GM18508 (cell line): ENCODE measurements at regions not wholly inside any gene's neighbourhood (a gene's known extent, or its start where the extent isn't known, plus 50 kb on each side); places are given as distances from the start of the nearest gene placed in this dataset.

Experiments used
- ATAC-seq: cut with Tn5 transposase; IDR thresholded peaks from one replicate; pipeline ENCODE4 v1.9.1; 2021; ENCODE audit warnings: moderate number of reproducible peaks; ENCODE audit not compliant: insufficient read depth, unreplicated experiment

GRCh38 chr3:43966530-43966929 is 275.2 kb upstream of the TOPAZ1 start:
- no peak for ATAC-seq

GRCh38 chr3:43968465-43968864 is 273.2 kb upstream of the TOPAZ1 start:
- ATAC-seq = no peak

GRCh38 chr3:43969944-43970343 is 271.7 kb upstream of the TOPAZ1 start:
- no peak for ATAC-seq

- no peak for ATAC-seq
These were observed 271.3 kb upstream of the TOPAZ1 start for GRCh38 chr3:43970351-43970750.

- ATAC-seq = no peak
These were observed 270.8 kb upstream of the TOPAZ1 start for GRCh38 chr3:43970920-43971319.

GRCh38 chr3:43971486-43971885 is 270.2 kb upstream of the TOPAZ1 start:
- no peak for ATAC-seq

- ATAC-seq = no peak
These were observed 263.0 kb upstream of the TOPAZ1 start for GRCh38 chr3:43978708-43979107.

GRCh38 chr3:43979645-43980044 is 262.0 kb upstream of the TOPAZ1 start:
- no peak for ATAC-seq

- no peak for ATAC-seq
These were observed 246.8 kb upstream of the TOPAZ1 start for GRCh38 chr3:43994657-43995546.

GRCh38 chr3:43995547-43996378 is 245.9 kb upstream of the TOPAZ1 start:
- no peak for ATAC-seq

- no peak for ATAC-seq
These were observed 245.0 kb upstream of the TOPAZ1 start for GRCh38 chr3:43996379-43997301.

- ATAC-seq = no peak
These were observed 244.4 kb upstream of the TOPAZ1 start for GRCh38 chr3:43997316-43997715.

- ATAC-seq = no peak
These were observed 243.8 kb upstream of the TOPAZ1 start for GRCh38 chr3:43997788-43998369.

GRCh38 chr3:43998370-43998835 is 243.3 kb upstream of the TOPAZ1 start:
- no peak for ATAC-seq

- no peak for ATAC-seq
These were observed 242.6 kb upstream of the TOPAZ1 start for GRCh38 chr3:43998836-43999727.

GRCh38 chr3:43999728-44000319 is 241.9 kb upstream of the TOPAZ1 start:
- ATAC-seq = no peak

GRCh38 chr3:44000586-44000985 is 241.1 kb upstream of the TOPAZ1 start:
- no peak for ATAC-seq

GRCh38 chr3:44001072-44001471 is 240.6 kb upstream of the TOPAZ1 start:
- no peak for ATAC-seq
